PC-3 (cell line): ENCODE measurements at regions not wholly inside any gene's neighbourhood (a gene's known extent, or its start where the extent isn't known, plus 50 kb on each side); places are given as distances from the start of the nearest gene placed in this dataset.
A peak's percentile ranks its signal among the peaks of the same experiment; 100 is the strongest.

Experiments
- ATAC-seq: fragments of 200-7000 bp; cut with Tn5 transposase; 2 replicates; pipeline ENCODE4 v1.9.1; 2020; ENCODE audit warnings: mild to moderate bottlenecking, moderate library complexity
- BruUV-seq: library from RNA; stranded (reverse); fragments of 400-500 nt; replicated peaks from 2 replicates; lab custom pipeline; 2021; lab: Mats Ljungman, UMichigan
- CTCF ChIA-PET: fragments of 300-600 bp; sonication (Branson Sonifier 250); formaldehyde crosslinking; loops from one replicate; lab custom pipeline; 2022; ENCODE audit warnings: antibody characterized with exemption; lab: Charles Lee
- POLR2A ChIA-PET: fragments of 300-600 bp; sonication (Branson Sonifier 250); formaldehyde crosslinking; loops from one replicate; lab custom pipeline; 2022; ENCODE audit warnings: antibody characterized with exemption; ENCODE audit not compliant: unreplicated experiment; lab: Charles Lee
- DNase-seq: peaks from one replicate; pipeline ENCODE4 v3.0.0-alpha.2; 2015
- H2AFZ ChIP-seq: fragments of 300-600 bp; sonication (generic); 2 replicates; pipeline ENCODE4 v1.6.0; 2016; ENCODE audit warnings: antibody characterized with exemption, low read length
- H3F3A ChIP-seq: fragments of 300-600 bp; sonication (generic); one replicate; pipeline ENCODE4 v1.6.0; 2017; ENCODE audit warnings: antibody characterized with exemption, low read length, control low read depth, mild to moderate bottlenecking; ENCODE audit not compliant: unreplicated experiment
- H3K27ac ChIP-seq: fragments of 300-600 bp; sonication (generic); 2 replicates; pipeline ENCODE4 v1.5.1; 2016; ENCODE audit warnings: mild to moderate bottlenecking, low read length
- H3K27me3 ChIP-seq: fragments of 300-600 bp; sonication (generic); 2 replicates; pipeline ENCODE4 v1.6.1; 2016; ENCODE audit warnings: low read length, mixed read lengths
- H3K36me3 ChIP-seq: fragments of 300-600 bp; sonication (generic); 2 replicates; pipeline ENCODE4 v1.6.1; 2016; ENCODE audit warnings: low read depth, mixed run types, low read length, mixed read lengths
- H3K4me1 ChIP-seq: fragments of 300-600 bp; sonication (generic); 2 replicates; pipeline ENCODE4 v1.5.1; 2016; ENCODE audit warnings: low read length; ENCODE audit not compliant: insufficient read depth
- H3K4me2 ChIP-seq: fragments of 300-600 bp; sonication (generic); 2 replicates; pipeline ENCODE4 v1.6.0; 2016; ENCODE audit warnings: low read length
- H3K4me3 ChIP-seq: fragments of 300-600 bp; sonication (generic); 2 replicates; pipeline ENCODE4 v1.5.1; 2016; ENCODE audit warnings: mild to moderate bottlenecking, low read length, mixed read lengths
- H3K79me2 ChIP-seq: fragments of 300-600 bp; sonication (generic); 2 replicates; pipeline ENCODE4 v1.6.1; 2017; ENCODE audit warnings: low read length, mixed read lengths
- H3K9ac ChIP-seq: fragments of 300-600 bp; sonication (generic); 2 replicates; pipeline ENCODE4 v1.6.0; 2016; ENCODE audit warnings: mild to moderate bottlenecking, low read length
- H3K9me2 ChIP-seq: fragments of 300-600 bp; sonication (generic); replicated peaks from 2 replicates; pipeline ENCODE4 v1.6.1; 2016; ENCODE audit warnings: mixed run types, low read length, mixed read lengths
- H3K9me3 ChIP-seq: fragments of 300-600 bp; sonication (generic); 2 replicates; pipeline ENCODE4 v1.6.1; 2016; ENCODE audit warnings: low read length, mixed read lengths
- H4K20me1 ChIP-seq: fragments of 300-600 bp; sonication (generic); 2 replicates; pipeline ENCODE4 v1.6.1; 2016; ENCODE audit warnings: low read length, mixed read lengths
- CTCF ChIP-seq: fragments of 300-600 bp; sonication (generic); conservative IDR thresholded peaks from 2 replicates; pipeline ENCODE4 v1.5.1; 2017; ENCODE audit warnings: antibody characterized with exemption, low read depth, mild to moderate bottlenecking, low read length
- EZH2 ChIP-seq: fragments of 300-600 bp; sonication (generic); IDR thresholded peaks from one replicate; pipeline ENCODE4 v1.6.1; 2017; ENCODE audit warnings: antibody characterized with exemption, mild to moderate bottlenecking, low read length; ENCODE audit not compliant: unreplicated experiment
- EZH2phosphoT487 ChIP-seq: fragments of 300-600 bp; sonication (generic); IDR thresholded peaks from 2 replicates; pipeline ENCODE4 v1.6.1; 2018; ENCODE audit warnings: mild to moderate bottlenecking, antibody characterized with exemption, low read length, borderline replicate concordance
- intact Hi-C: fragments of 100-400 bp; cut with micrococcal nuclease; formaldehyde crosslinking; loops from 2 replicates; pipeline ENCODE4 v1.9.0; 2023

GRCh38 chr21:35915030-35915429 is 145.3 kb downstream of the SETD4 start:
- no peak overlapping the region for H3K9ac ChIP-seq
- no peaks in the 10 kb centered on the region for H4K20me1 ChIP-seq
- CTCF ChIA-PET: no interaction called here
- H2AFZ ChIP-seq: no peak overlapping the region
- no peaks in the 10 kb centered on the region for H3K9me2 ChIP-seq
- intact Hi-C loops: no loop called here
- H3K9me3 ChIP-seq: no peaks in the 10 kb centered on the region
- no peaks in the 10 kb centered on the region for H3K36me3 ChIP-seq
- ATAC-seq (no peak), DNase-seq (no peak)
- no peak overlapping the region for H3K4me3 ChIP-seq
- H3K79me2 ChIP-seq: no peaks in the 10 kb centered on the region
- no peak overlapping the region for H3K27ac ChIP-seq
- BruUV-seq: no TSS peak
- POLR2A ChIA-PET: no interaction called here
- H3K4me2 ChIP-seq: no peak overlapping the region
- 0 out of 2 replicates have a peak, but pooled peaks cover 10% of the 10 kb centered on the region for H3K4me1 ChIP-seq
- H3F3A ChIP-seq: no peaks in the 10 kb centered on the region
- no peak for TF ChIP-seq EZH2
- TF ChIP-seq CTCF: no peak
- no peak for TF ChIP-seq EZH2phosphoT487
- H3K27me3 ChIP-seq: no peaks in the 10 kb centered on the region

GRCh38 chr21:35911412-35912191 is 148.7 kb downstream of the SETD4 start:
- Histone ChIP-seq H3K36me3 (no peaks in the 10 kb centered on the region), H3F3A (no peaks in the 10 kb centered on the region), H3K9ac (no peak overlapping the region), H3K4me1 (peaks cover 14% of the 10 kb centered on the region; the same call in 1 of the 2 replicates), H3K4me3 (no peak overlapping the region), H3K27me3 (no peaks in the 10 kb centered on the region), H2AFZ (peak overlapping the region; percentile 42; the same call in 1 of the 2 replicates), H3K9me2 (no peaks in the 10 kb centered on the region), H3K27ac (no peak overlapping the region), H4K20me1 (no peaks in the 10 kb centered on the region), H3K79me2 (no peaks in the 10 kb centered on the region), H3K9me3 (no peaks in the 10 kb centered on the region), H3K4me2 (no peak overlapping the region)
- intact Hi-C loops: no loop called here
- no TSS peak for BruUV-seq
- DNase-seq (peak; percentile 44), ATAC-seq (peak; percentile 33; the same call in 1 of the 2 replicates)
- CTCF ChIA-PET: no interaction called here
- POLR2A ChIA-PET: no interaction called here
- TF ChIP-seq CTCF (no peak), EZH2 (no peak), EZH2phosphoT487 (no peak)
